Spleen (tissue), 11 donors: ENCODE measurements at regions not wholly inside any gene's neighbourhood (a gene's known extent, or its start where the extent isn't known, plus 50 kb on each side); places are given as distances from the start of the nearest gene placed in this dataset.
"Not testable (repeated sequence)": the region's sequence is repeated elsewhere in the genome, so short reads cannot be mapped to it uniquely, and the experiment has no call there.

Experiments used
- DNase-seq: peaks from one replicate; pipeline ENCODE4 v3.0.0-alpha.2; 2020
- H3K27ac ChIP-seq, 8 donors: fragments of 200-600 bp; sonication (generic) in 7 of 8; 1 replicate in 4 of 8; 2 replicates in 4 of 8; pipeline versions ENCODE4 v1.5.0 to v1.8.0; 2016 to 2021; ENCODE audit warnings: inconsistent platforms in 4 of 8, mild to moderate bottlenecking in 4 of 8, moderate library complexity in 1 of 8
- H3K27me3 ChIP-seq, 7 donors: fragments of 200-600 bp; sonication (generic) in 6 of 7; replicated peaks in 1 of 7; 1 replicate in 4 of 7; 2 replicates in 3 of 7; pipeline versions ENCODE4 v1.5.0 to v1.8.0; 2016 to 2021; ENCODE audit warnings: inconsistent platforms in 3 of 7, mild to moderate bottlenecking in 1 of 7
- H3K36me3 ChIP-seq, 6 donors: fragments of 200-600 bp; sonication (generic) in 5 of 6; 1 replicate in 4 of 6; 2 replicates in 2 of 6; pipeline versions ENCODE4 v1.5.0 to v1.8.0; 2016 to 2021; ENCODE audit warnings: inconsistent platforms in 2 of 6
- H3K4me1 ChIP-seq, 6 donors: fragments of 200-600 bp; sonication (generic) in 5 of 6; 1 replicate in 3 of 6; 2 replicates in 3 of 6; pipeline versions ENCODE4 v1.5.0 to v1.8.0; 2016 to 2021; ENCODE audit warnings: inconsistent platforms in 3 of 6
- H3K4me3 ChIP-seq, 8 donors: fragments of 200-600 bp; sonication (generic) in 7 of 8; 1 replicate in 4 of 8; 2 replicates in 4 of 8; pipeline versions ENCODE4 v1.5.0 to v1.8.0; 2016 to 2021; ENCODE audit warnings: inconsistent platforms in 4 of 8, mild to moderate bottlenecking in 4 of 8, moderate library complexity in 2 of 8
- H3K9me3 ChIP-seq, 8 donors: fragments of 200-600 bp; sonication (generic) in 7 of 8; 1 replicate in 4 of 8; 2 replicates in 4 of 8; pipeline versions ENCODE4 v1.5.0 to v1.8.0; 2016 to 2021; ENCODE audit warnings: inconsistent platforms in 4 of 8
- WGBS, 5 donors: extraction: QIAGEN DNeasy Blood & Tissue Kit in 3 of 5; methylation state at CpG; one replicate each; pipeline versions ENCODE4 v1.1.5 to v1.1.7; 2013 to 2018; 5-methylcytosine and 5-hydroxymethylcytosine counted together
- intact Hi-C: fragments of 100-400 bp; cut with DNase I; formaldehyde crosslinking; loops from one replicate; pipeline ENCODE4 v1.15.0; 2023; ENCODE audit warnings: low total_unique reads
- small RNA-seq, 4 donors: library from RNA; depleted of rRNA; stranded (forward); fragments of <200 nt; gene quantifications; one replicate each; pipeline ENCODE3, GENCODE V24; 2016
- donor health status: healthy with polysubstance abuse.
- donor health status: DM: no; HTN: no; CAD: no; lungs with moderate emphysema.
- donor health status: DM: no; HTN: no; CAD: no.
- donor health status: Bipolar disorder and iron deficiency.
- donor health status: healthy.
- donor health status: DM: no; HTN: no; CAD: no.
- donor health status: DM: yes; HTN: yes; CAD: no.

GRCh38 chr16:32861476-32862201 lies 185.7 kb upstream of the TP53TG3 start:
- WGBS, 5 donors = 71 to 86% (median 77%) methylated on average over 7 to 9 of the region's 10 CpGs
- H3K27me3 ChIP-seq, H3K36me3 ChIP-seq, H3K27ac ChIP-seq, H3K4me3 ChIP-seq, DNase-seq, H3K9me3 ChIP-seq, intact Hi-C loops, H3K4me1 ChIP-seq: not testable (repeated sequence)

GRCh38 chr16:32847379-32847778 lies 171.4 kb upstream of the TP53TG3 start:
- H3K9me3 ChIP-seq, intact Hi-C loops, H3K36me3 ChIP-seq, DNase-seq, H3K27ac ChIP-seq, H3K4me3 ChIP-seq, H3K4me1 ChIP-seq: not testable (repeated sequence)
- 38 to 58% (median 54%) methylated on average over 3 of the region's 4 CpGs for WGBS, 5 donors
- H3K27me3 ChIP-seq = peaks cover 0 to 11% (median 0%) of the 10 kb centered on the region in 7 donors

GRCh38 chr16:32845572-32845971 lies 169.6 kb upstream of the TP53TG3 start:
- H3K4me1 ChIP-seq, DNase-seq, H3K27ac ChIP-seq, H3K9me3 ChIP-seq, intact Hi-C loops, H3K4me3 ChIP-seq, H3K36me3 ChIP-seq: not testable (repeated sequence)
- 63 to 82% (median 76%) methylated on average over 6 to 13 of the region's 17 CpGs for WGBS, 5 donors
- peaks cover 0 to 11% (median 0%) of the 10 kb centered on the region in 7 donors for H3K27me3 ChIP-seq

GRCh38 chr16:32842844-32843243 lies 166.9 kb upstream of the TP53TG3 start:
- H3K36me3 ChIP-seq, intact Hi-C loops, H3K27ac ChIP-seq, DNase-seq, H3K4me3 ChIP-seq, H3K4me1 ChIP-seq, H3K9me3 ChIP-seq: not testable (repeated sequence)
- peaks cover 0 to 11% (median 0%) of the 10 kb centered on the region in 7 donors for H3K27me3 ChIP-seq
- 32 to 55% (median 48%) methylated on average over 1 of the region's 1 CpG for WGBS, 5 donors

GRCh38 chr16:32807280-32807679 lies 131.3 kb upstream of the TP53TG3 start:
- H3K4me3 ChIP-seq, H3K27ac ChIP-seq, intact Hi-C loops, H3K36me3 ChIP-seq, H3K4me1 ChIP-seq, DNase-seq, H3K9me3 ChIP-seq: not testable (repeated sequence)
- WGBS, 5 donors = 69 to 85% (median 75%) methylated on average over 3 of the region's 3 CpGs
- peaks cover 0 to 10% (median 0%) of the 10 kb centered on the region in 7 donors for H3K27me3 ChIP-seq

- H3K27ac ChIP-seq, H3K4me3 ChIP-seq, H3K9me3 ChIP-seq, H3K27me3 ChIP-seq, H3K36me3 ChIP-seq, H3K4me1 ChIP-seq, intact Hi-C loops, DNase-seq: not testable (repeated sequence)
- 42 to 70% (median 50%) methylated on average over 2 of the region's 2 CpGs for WGBS, 5 donors
Measured at GRCh38 chr16:32805639-32806038, 129.7 kb upstream of the TP53TG3 start.

Small RNAs in the stretch of these regions (small RNA-seq; reads per million reads assigned to genes)
- 0 reads per million in 4 donors for gene AC137761.2
- gene AC142086.2 = 0 reads per million in 4 donors
